ENCODE measurements at regions not wholly inside any gene's neighbourhood (a gene's known extent, or its start where the extent isn't known, plus 50 kb on each side); places are given as distances from the start of the nearest gene placed in this dataset.
"Not testable (repeated sequence)": the region's sequence is repeated elsewhere in the genome, so short reads cannot be mapped to it uniquely, and the experiment has no call there.

- no peak for DNase-seq (ENCODE audit: low read depth in 4 of 4, low spot score in 3 of 4)
These were observed 140.3 kb upstream of the ODAD2 start for GRCh38 chr10:28139138-28139537.

- DNase-seq (ENCODE audit: low read depth in 4 of 4, low spot score in 3 of 4): no peak
These were observed 139.3 kb upstream of the ODAD2 start for GRCh38 chr10:28137907-28138880.

GRCh38 chr10:28135258-28135657 lies 136.4 kb upstream of the ODAD2 start:
- DNase-seq (ENCODE audit: low read depth in 4 of 4, low spot score in 3 of 4): no peak

- DNase-seq (ENCODE audit: low read depth in 4 of 4, low spot score in 3 of 4): no peak
These were observed 131.4 kb upstream of the ODAD2 start for GRCh38 chr10:28130267-28130666.

GRCh38 chr10:28127881-28128280 lies 129.0 kb upstream of the ODAD2 start:
- no peak for DNase-seq (ENCODE audit: low read depth in 4 of 4, low spot score in 3 of 4)

- DNase-seq (ENCODE audit: low read depth in 4 of 4, low spot score in 3 of 4): no peak
These were observed 126.8 kb upstream of the ODAD2 start for GRCh38 chr10:28125701-28126100.

- DNase-seq (ENCODE audit: low read depth in 4 of 4, low spot score in 3 of 4): no peak
These were observed 121.9 kb upstream of the ODAD2 start for GRCh38 chr10:28120795-28121194.

GRCh38 chr10:28120043-28120749 lies 121.3 kb upstream of the ODAD2 start:
- DNase-seq (ENCODE audit: low read depth in 4 of 4, low spot score in 3 of 4): no peak

GRCh38 chr10:28118985-28119628 lies 120.2 kb upstream of the ODAD2 start:
- DNase-seq (ENCODE audit: low read depth in 4 of 4, low spot score in 3 of 4): no peak

- DNase-seq (ENCODE audit: low read depth in 4 of 4, low spot score in 3 of 4): no peak
These were observed 114.3 kb upstream of the ODAD2 start for GRCh38 chr10:28113202-28113601.

- DNase-seq (ENCODE audit: low read depth in 4 of 4, low spot score in 3 of 4): no peak
These were observed 112.8 kb upstream of the ODAD2 start for GRCh38 chr10:28111712-28112111.

GRCh38 chr10:28105561-28105960 lies 106.7 kb upstream of the ODAD2 start:
- DNase-seq (ENCODE audit: low read depth in 4 of 4, low spot score in 3 of 4): no peak

- DNase-seq (ENCODE audit: low read depth in 4 of 4, low spot score in 3 of 4): no peak
These were observed 98.8 kb upstream of the ODAD2 start for GRCh38 chr10:28097633-28098032.

GRCh38 chr10:28095791-28096378 lies 97.0 kb upstream of the ODAD2 start:
- DNase-seq (ENCODE audit: low read depth in 4 of 4, low spot score in 3 of 4): no peak

GRCh38 chr10:28094121-28094520 lies 95.2 kb upstream of the ODAD2 start:
- no peak for DNase-seq (ENCODE audit: low read depth in 4 of 4, low spot score in 3 of 4)

- no peak for DNase-seq (ENCODE audit: low read depth in 4 of 4, low spot score in 3 of 4)
These were observed 93.0 kb upstream of the ODAD2 start for GRCh38 chr10:28091913-28092312.

GRCh38 chr10:28090506-28090905 lies 91.6 kb upstream of the ODAD2 start:
- no peak for DNase-seq (ENCODE audit: low read depth in 4 of 4, low spot score in 3 of 4)

- DNase-seq (ENCODE audit: low read depth in 4 of 4, low spot score in 3 of 4): no peak
These were observed 90.6 kb upstream of the ODAD2 start for GRCh38 chr10:28089467-28089866.

GRCh38 chr10:28087661-28088351 lies 88.9 kb upstream of the ODAD2 start:
- no peak for DNase-seq (ENCODE audit: low read depth in 4 of 4, low spot score in 3 of 4)

- DNase-seq (ENCODE audit: low read depth in 4 of 4, low spot score in 3 of 4): not testable (repeated sequence)
These were observed 86.9 kb upstream of the ODAD2 start for GRCh38 chr10:28085760-28086159.

Data from right renal pelvis (tissue), 4 donors.